Endodermal cell (in vitro differentiated cells): ENCODE measurements at regions not wholly inside any gene's neighbourhood (a gene's known extent, or its start where the extent isn't known, plus 50 kb on each side); places are given as distances from the start of the nearest gene placed in this dataset.

Experiments
- DNase-seq: peaks from one replicate; pipeline ENCODE4 v3.0.0-alpha.2; 2017
- H3K27ac ChIP-seq: 2 replicates; pipeline ENCODE4 v1.5.1; 2013; ENCODE audit warnings: mild to moderate bottlenecking, low read depth, low read length, moderate library complexity
- H3K27me3 ChIP-seq: 2 replicates; pipeline ENCODE4 v1.6.1; 2013; ENCODE audit warnings: mild to moderate bottlenecking, low read length, moderate library complexity; ENCODE audit not compliant: insufficient read depth, control insufficient read depth, poor library complexity, severe bottlenecking
- H3K36me3 ChIP-seq: 2 replicates; pipeline ENCODE4 v1.7.0; 2013; ENCODE audit warnings: mild to moderate bottlenecking, low read length, moderate library complexity; ENCODE audit not compliant: control insufficient read depth, insufficient read depth
- H3K4me1 ChIP-seq: one replicate; pipeline ENCODE4 v1.7.0; 2013; ENCODE audit warnings: low read length; ENCODE audit not compliant: control insufficient read depth, insufficient read depth
- H3K4me3 ChIP-seq: 2 replicates; pipeline ENCODE4 v1.5.1; 2013; ENCODE audit warnings: mild to moderate bottlenecking, low read length, moderate library complexity
- H3K9ac ChIP-seq: 2 replicates; pipeline ENCODE4 v1.6.1; 2013; ENCODE audit warnings: mild to moderate bottlenecking, low read length, moderate library complexity; ENCODE audit not compliant: poor library complexity, severe bottlenecking; ENCODE audit errors: extremely low read depth
- H3K9me3 ChIP-seq: 2 replicates; pipeline ENCODE4 v1.6.1; 2013; ENCODE audit warnings: mild to moderate bottlenecking, low read length, moderate library complexity; ENCODE audit not compliant: control insufficient read depth
- H3K27ac Mint-ChIP-seq: 2 replicates; pipeline ENCODE4 v1.8.0; 2020; ENCODE audit warnings: mixed read lengths
- H3K27me3 Mint-ChIP-seq: 2 replicates; pipeline ENCODE4 v1.8.0; 2021; ENCODE audit warnings: mild to moderate bottlenecking, mixed read lengths; ENCODE audit not compliant: insufficient read depth
- H3K36me3 Mint-ChIP-seq: 2 replicates; pipeline ENCODE4 v1.8.0; 2020; ENCODE audit warnings: low read depth, mixed read lengths
- H3K4me1 Mint-ChIP-seq: 2 replicates; pipeline ENCODE4 v1.8.0; 2020; ENCODE audit warnings: mixed read lengths
- H3K4me3 Mint-ChIP-seq: 2 replicates; pipeline ENCODE4 v1.8.0; 2020; ENCODE audit warnings: mild to moderate bottlenecking, moderate library complexity, mixed read lengths
- H3K9me3 Mint-ChIP-seq: 2 replicates; pipeline ENCODE4 v1.8.0; 2020; ENCODE audit warnings: mild to moderate bottlenecking, mixed read lengths
- CTCF ChIP-seq: fragments of 200-600 bp; sonication (generic); conservative IDR thresholded peaks from 2 replicates; pipeline ENCODE4 v1.5.0; 2021; ENCODE audit warnings: antibody characterized with exemption, mild to moderate bottlenecking
- WGBS, 2 experiments: methylation state at CpG; one replicate each; pipeline versions ENCODE4 v1.1.5 to v1.1.7; 2013; ENCODE audit warnings: missing lambda C conversion rate in 2 of 2, mixed read lengths in 1 of 2; ENCODE audit not compliant: insufficient coverage in 1 of 2, insufficient read length in 1 of 2; 5-methylcytosine and 5-hydroxymethylcytosine counted together

GRCh38 chr7:25982684-25983083, 169.3 kb upstream of the NFE2L3 start:
- H3K27me3 ChIP-seq = no peaks in the 10 kb centered on the region
- no peak for DNase-seq
- Mint-ChIP-seq H3K36me3 (no peaks in the 10 kb centered on the region), H3K9me3 (no peaks in the 10 kb centered on the region), H3K4me3 (no peak overlapping the region), H3K27me3 (peaks cover 6% of the 10 kb centered on the region), H3K4me1 (no peaks in the 10 kb centered on the region), H3K27ac (no peak overlapping the region)
- H3K4me3 ChIP-seq = no peak overlapping the region
- H3K4me1 ChIP-seq = no peaks in the 10 kb centered on the region
- H3K9me3 ChIP-seq = no peaks in the 10 kb centered on the region
- no peak overlapping the region for H3K9ac ChIP-seq
- H3K27ac ChIP-seq = no peak overlapping the region
- H3K36me3 ChIP-seq = no peaks in the 10 kb centered on the region
- WGBS, 2 experiments = 100% methylated on average over 1 of the region's 2 CpGs; no CpG with 5 or more reads in 1 of the 2 experiments
- no peak for TF ChIP-seq CTCF

GRCh38 chr7:25985196-25985595, 166.8 kb upstream of the NFE2L3 start:
- Mint-ChIP-seq H3K27me3 (peaks cover 6% of the 10 kb centered on the region), H3K4me3 (no peak overlapping the region), H3K27ac (no peak overlapping the region), H3K4me1 (no peaks in the 10 kb centered on the region), H3K9me3 (no peaks in the 10 kb centered on the region), H3K36me3 (no peaks in the 10 kb centered on the region)
- no peak overlapping the region for H3K9ac ChIP-seq
- no peak for TF ChIP-seq CTCF
- WGBS, 2 experiments = 90 to 100% methylated on average over 2 to 4 of the region's 4 CpGs
- H3K4me3 ChIP-seq = no peak overlapping the region
- no peaks in the 10 kb centered on the region for H3K4me1 ChIP-seq
- H3K36me3 ChIP-seq = no peaks in the 10 kb centered on the region
- DNase-seq = no peak
- no peaks in the 10 kb centered on the region for H3K9me3 ChIP-seq
- H3K27me3 ChIP-seq = no peaks in the 10 kb centered on the region
- H3K27ac ChIP-seq = no peak overlapping the region

- no peak for DNase-seq
- Mint-ChIP-seq H3K27me3 (peaks cover 3% of the 10 kb centered on the region), H3K27ac (no peak overlapping the region), H3K9me3 (no peaks in the 10 kb centered on the region), H3K36me3 (no peaks in the 10 kb centered on the region), H3K4me1 (no peaks in the 10 kb centered on the region), H3K4me3 (no peak overlapping the region)
- no peak overlapping the region for H3K4me3 ChIP-seq
- no peaks in the 10 kb centered on the region for H3K4me1 ChIP-seq
- no peaks in the 10 kb centered on the region for H3K36me3 ChIP-seq
- H3K9me3 ChIP-seq = no peaks in the 10 kb centered on the region
- H3K9ac ChIP-seq = no peak overlapping the region
- no peak for TF ChIP-seq CTCF
- no peak overlapping the region for H3K27ac ChIP-seq
- no peaks in the 10 kb centered on the region for H3K27me3 ChIP-seq
- WGBS, 2 experiments = 86 to 93% methylated on average over 1 of the region's 1 CpG
Measured at GRCh38 chr7:25988640-25989039, 163.4 kb upstream of the NFE2L3 start.
